ENCODE measurements at regions not wholly inside any gene's neighbourhood (a gene's known extent, or its start where the extent isn't known, plus 50 kb on each side); places are given as distances from the start of the nearest gene placed in this dataset.

DNA sequence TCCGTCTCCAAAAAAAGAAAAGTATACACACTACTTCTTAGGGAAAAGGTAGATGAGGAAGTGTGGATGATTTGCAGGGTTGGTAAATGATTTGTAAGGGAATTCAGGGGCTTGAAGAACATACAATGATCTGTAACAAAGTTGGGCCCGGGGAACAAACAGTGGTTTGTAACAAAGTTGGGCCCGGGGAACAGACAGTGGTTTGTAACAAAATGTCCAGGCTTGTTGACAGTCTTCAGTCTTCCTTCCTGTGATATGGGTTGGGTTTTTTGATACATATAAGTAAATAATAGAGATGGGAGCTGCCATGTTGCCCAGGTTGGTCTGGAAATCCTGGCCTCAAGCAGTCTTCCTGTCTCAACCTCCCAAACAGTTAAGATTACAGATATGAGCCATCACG lies 83.3 kb upstream of the UXS1 start:
- no peak overlapping the region for H3K27ac ChIP-seq (ENCODE audit: low read depth, low read length, poor library complexity, severe bottlenecking)
- no peak overlapping the region for H2AFZ ChIP-seq (ENCODE audit: low read length)
- no peaks in the 10 kb centered on the region for H3K9me3 ChIP-seq (ENCODE audit: low read length)
- H3K4me2 ChIP-seq (ENCODE audit: low read length): no peak overlapping the region
- H3K4me1 ChIP-seq (ENCODE audit: insufficient read depth, low read length, severe bottlenecking): no peaks in the 10 kb centered on the region
- TF ChIP-seq EZH2 (IDR thresholded peaks at IDR 0.05; ENCODE audit: borderline replicate concordance, low read length): no peak
- TF ChIP-seq, protein P1, sequence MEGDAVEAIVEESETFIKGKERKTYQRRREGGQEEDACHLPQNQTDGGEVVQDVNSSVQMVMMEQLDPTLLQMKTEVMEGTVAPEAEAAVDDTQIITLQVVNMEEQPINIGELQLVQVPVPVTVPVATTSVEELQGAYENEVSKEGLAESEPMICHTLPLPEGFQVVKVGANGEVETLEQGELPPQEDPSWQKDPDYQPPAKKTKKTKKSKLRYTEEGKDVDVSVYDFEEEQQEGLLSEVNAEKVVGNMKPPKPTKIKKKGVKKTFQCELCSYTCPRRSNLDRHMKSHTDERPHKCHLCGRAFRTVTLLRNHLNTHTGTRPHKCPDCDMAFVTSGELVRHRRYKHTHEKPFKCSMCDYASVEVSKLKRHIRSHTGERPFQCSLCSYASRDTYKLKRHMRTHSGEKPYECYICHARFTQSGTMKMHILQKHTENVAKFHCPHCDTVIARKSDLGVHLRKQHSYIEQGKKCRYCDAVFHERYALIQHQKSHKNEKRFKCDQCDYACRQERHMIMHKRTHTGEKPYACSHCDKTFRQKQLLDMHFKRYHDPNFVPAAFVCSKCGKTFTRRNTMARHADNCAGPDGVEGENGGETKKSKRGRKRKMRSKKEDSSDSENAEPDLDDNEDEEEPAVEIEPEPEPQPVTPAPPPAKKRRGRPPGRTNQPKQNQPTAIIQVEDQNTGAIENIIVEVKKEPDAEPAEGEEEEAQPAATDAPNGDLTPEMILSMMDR (IDR thresholded peaks at IDR 0.05; ENCODE audit: low read length): no peak
- H3F3A ChIP-seq (ENCODE audit: insufficient read depth, low read length): no peaks in the 10 kb centered on the region
- no peaks in the 10 kb centered on the region for H4K20me1 ChIP-seq (ENCODE audit: insufficient read depth, low read length)
- no peaks in the 10 kb centered on the region for H3K27me3 ChIP-seq (ENCODE audit: insufficient read depth, low read length)
- no peaks in the 10 kb centered on the region for H3K79me2 ChIP-seq (ENCODE audit: insufficient read depth, low read length)
- no peak overlapping the region for H3K4me3 ChIP-seq (ENCODE audit: low read depth, low read length, poor library complexity, severe bottlenecking)
- H3K9me2 ChIP-seq (ENCODE audit: low read depth, low read length): no peaks in the 10 kb centered on the region
- H3K36me3 ChIP-seq (ENCODE audit: insufficient read depth, low read length): no peaks in the 10 kb centered on the region
- H3K9ac ChIP-seq (ENCODE audit: low read length): no peak overlapping the region

DNA sequence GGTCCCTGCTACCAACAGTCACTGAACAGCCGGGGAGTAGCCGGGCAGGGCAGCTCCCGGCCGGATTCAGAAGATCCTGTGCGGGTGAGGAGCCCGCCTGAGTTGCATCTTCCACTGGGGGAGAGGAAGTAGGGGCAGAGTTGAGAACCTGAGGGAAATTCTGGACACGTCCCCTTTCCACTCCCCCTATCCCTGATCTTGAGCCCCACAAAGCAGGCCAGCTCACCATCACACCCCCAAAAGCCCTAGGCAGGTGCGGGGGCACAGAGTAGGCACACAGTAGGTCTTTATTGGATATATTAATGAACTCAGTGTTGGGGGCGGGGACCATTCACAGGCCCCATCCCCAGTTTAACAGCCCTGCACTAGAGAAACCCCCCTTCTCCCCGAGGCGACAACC lies 81.9 kb upstream of the UXS1 start:
- H2AFZ ChIP-seq (ENCODE audit: low read length): no peak overlapping the region
- H3K36me3 ChIP-seq (ENCODE audit: insufficient read depth, low read length): no peaks in the 10 kb centered on the region
- no peaks in the 10 kb centered on the region for H3K9me2 ChIP-seq (ENCODE audit: low read depth, low read length)
- no peaks in the 10 kb centered on the region for H4K20me1 ChIP-seq (ENCODE audit: insufficient read depth, low read length)
- TF ChIP-seq, protein P1 (IDR thresholded peaks at IDR 0.05; ENCODE audit: low read length): no peak
- no peak for TF ChIP-seq EZH2 (IDR thresholded peaks at IDR 0.05; ENCODE audit: borderline replicate concordance, low read length)
- no peaks in the 10 kb centered on the region for H3K4me1 ChIP-seq (ENCODE audit: insufficient read depth, low read length, severe bottlenecking)
- H3K4me3 ChIP-seq (ENCODE audit: low read depth, low read length, poor library complexity, severe bottlenecking): no peak overlapping the region
- no peak overlapping the region for H3K9ac ChIP-seq (ENCODE audit: low read length)
- H3K27me3 ChIP-seq (ENCODE audit: insufficient read depth, low read length): no peaks in the 10 kb centered on the region
- H3K4me2 ChIP-seq (ENCODE audit: low read length): no peak overlapping the region
- no peaks in the 10 kb centered on the region for H3F3A ChIP-seq (ENCODE audit: insufficient read depth, low read length)
- H3K9me3 ChIP-seq (ENCODE audit: low read length): no peaks in the 10 kb centered on the region
- H3K79me2 ChIP-seq (ENCODE audit: insufficient read depth, low read length): no peaks in the 10 kb centered on the region
- no peak overlapping the region for H3K27ac ChIP-seq (ENCODE audit: low read depth, low read length, poor library complexity, severe bottlenecking)

DNA sequence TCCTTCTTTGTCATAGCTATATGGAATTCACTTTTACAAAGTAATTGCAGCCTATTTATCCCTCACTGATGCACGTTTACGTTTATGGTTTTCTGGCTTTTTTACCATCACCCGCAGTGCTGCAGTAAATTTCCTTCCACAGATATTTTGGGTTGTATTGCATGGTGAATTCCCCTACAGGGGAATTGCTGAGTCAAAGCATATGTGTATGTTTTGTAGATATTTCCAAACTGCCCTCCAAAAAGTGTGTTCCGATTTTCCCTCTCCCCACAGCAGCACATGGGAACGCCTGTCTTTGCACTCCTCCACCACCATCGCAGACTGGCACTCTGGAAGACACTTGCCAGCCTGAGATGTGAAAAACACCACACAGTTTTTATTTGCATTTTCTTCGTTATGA lies 80.6 kb upstream of the UXS1 start:
- Histone ChIP-seq H3K27ac (ENCODE audit: low read depth, low read length, poor library complexity, severe bottlenecking) (no peak overlapping the region), H3K79me2 (ENCODE audit: insufficient read depth, low read length) (no peaks in the 10 kb centered on the region), H3K9ac (ENCODE audit: low read length) (no peak overlapping the region), H4K20me1 (ENCODE audit: insufficient read depth, low read length) (no peaks in the 10 kb centered on the region), H3K36me3 (ENCODE audit: insufficient read depth, low read length) (no peaks in the 10 kb centered on the region), H3K27me3 (ENCODE audit: insufficient read depth, low read length) (no peaks in the 10 kb centered on the region), H3K9me2 (ENCODE audit: low read depth, low read length) (no peaks in the 10 kb centered on the region), H3K4me1 (ENCODE audit: insufficient read depth, low read length, severe bottlenecking) (no peaks in the 10 kb centered on the region), H3K9me3 (ENCODE audit: low read length) (no peaks in the 10 kb centered on the region), H3F3A (ENCODE audit: insufficient read depth, low read length) (no peaks in the 10 kb centered on the region), H3K4me3 (ENCODE audit: low read depth, low read length, poor library complexity, severe bottlenecking) (no peak overlapping the region), H3K4me2 (ENCODE audit: low read length) (no peak overlapping the region), H2AFZ (ENCODE audit: low read length) (no peak overlapping the region)
- TF ChIP-seq EZH2 (IDR thresholded peaks at IDR 0.05; ENCODE audit: borderline replicate concordance, low read length): no peak
- TF ChIP-seq, protein P1 (IDR thresholded peaks at IDR 0.05; ENCODE audit: low read length): no peak

All from OCI-LY1 (cell line).